OCI-LY1 (cell line): ENCODE measurements at regions not wholly inside any gene's neighbourhood (a gene's known extent, or its start where the extent isn't known, plus 50 kb on each side); places are given as distances from the start of the nearest gene placed in this dataset.

Experiments
- H2AFZ ChIP-seq: fragments of 200-600 bp; sonication (generic), shearing (Covaris generic); 2 replicates; pipeline ENCODE4 v1.6.0; 2014; ENCODE audit warnings: antibody characterized with exemption, mild to moderate bottlenecking, low read length
- H3F3A ChIP-seq: fragments of 200-600 bp; sonication (generic), shearing (Covaris generic); 2 replicates; pipeline ENCODE4 v1.6.0; 2014; ENCODE audit warnings: mild to moderate bottlenecking, antibody characterized with exemption, low read length, moderate library complexity; ENCODE audit not compliant: insufficient read depth
- H3K27ac ChIP-seq: fragments of 200-600 bp; sonication (generic); 2 replicates; pipeline ENCODE4 v1.5.1; 2014; ENCODE audit warnings: low read length, mixed run types, mild to moderate bottlenecking, low read depth; ENCODE audit not compliant: poor library complexity, severe bottlenecking
- H3K27me3 ChIP-seq: fragments of 200-600 bp; sonication (generic); 2 replicates; pipeline ENCODE4 v1.6.0; 2014; ENCODE audit warnings: antibody characterized with exemption, mild to moderate bottlenecking, low read length, moderate library complexity; ENCODE audit not compliant: insufficient read depth
- H3K36me3 ChIP-seq: fragments of 200-600 bp; sonication (generic); 2 replicates; pipeline ENCODE4 v1.6.1; 2014; ENCODE audit warnings: mild to moderate bottlenecking, antibody characterized with exemption, low read length, moderate library complexity, mixed read lengths; ENCODE audit not compliant: insufficient read depth
- H3K4me1 ChIP-seq: fragments of 200-600 bp; sonication (generic); 2 replicates; pipeline ENCODE4 v1.5.1; 2014; ENCODE audit warnings: mild to moderate bottlenecking, low read length, moderate library complexity; ENCODE audit not compliant: insufficient read depth, severe bottlenecking
- H3K4me2 ChIP-seq: fragments of 200-600 bp; sonication (generic), shearing (Covaris generic); 2 replicates; pipeline ENCODE4 v1.6.1; 2014; ENCODE audit warnings: low read length
- H3K4me3 ChIP-seq: fragments of 200-600 bp; sonication (generic); 2 replicates; pipeline ENCODE4 v1.5.1; 2014; ENCODE audit warnings: low read length, low read depth, mild to moderate bottlenecking, mixed read lengths; ENCODE audit not compliant: poor library complexity, severe bottlenecking
- H3K79me2 ChIP-seq: fragments of 200-600 bp; shearing (Covaris generic); 2 replicates; pipeline ENCODE4 v1.6.1; 2016; ENCODE audit warnings: mixed run types, low read length, mixed read lengths; ENCODE audit not compliant: insufficient read depth
- H3K9ac ChIP-seq: fragments of 200-600 bp; sonication (generic), shearing (Covaris generic); 2 replicates; pipeline ENCODE4 v1.6.1; 2014; ENCODE audit warnings: mild to moderate bottlenecking, low read length, mixed read lengths
- H3K9me2 ChIP-seq: fragments of 200-600 bp; sonication (generic), shearing (Covaris generic); 2 replicates; pipeline ENCODE4 v1.6.1; 2014; ENCODE audit warnings: low read depth, mild to moderate bottlenecking, low read length, mixed read lengths
- H3K9me3 ChIP-seq: fragments of 200-600 bp; shearing (Covaris generic); 2 replicates; pipeline ENCODE4 v1.6.1; 2014; ENCODE audit warnings: low read length, mixed read lengths
- H4K20me1 ChIP-seq: fragments of 200-600 bp; sonication (generic), shearing (Covaris generic); 2 replicates; pipeline ENCODE4 v1.6.0; 2016; ENCODE audit warnings: mild to moderate bottlenecking, low read length; ENCODE audit not compliant: insufficient read depth
- EZH2 ChIP-seq: fragments of 200-600 bp; sonication (generic), shearing (Covaris generic); IDR thresholded peaks from 2 replicates; pipeline ENCODE4 v1.8.0; 2017; ENCODE audit warnings: borderline replicate concordance, mixed run types, mild to moderate bottlenecking, antibody characterized with exemption, low read length, moderate library complexity, mixed read lengths
- TF ChIP-seq, protein P1 (sequence below): fragments of 200-600 bp; sonication (generic), shearing (Covaris generic); IDR thresholded peaks from 2 replicates; pipeline ENCODE4 v1.5.1; 2017; ENCODE audit warnings: mild to moderate bottlenecking, antibody characterized with exemption, low read length, moderate library complexity, mixed read lengths

- Histone ChIP-seq H3K9me2 (no peaks in the 10 kb centered on the region), H3K9me3 (no peaks in the 10 kb centered on the region), H3K4me3 (no peak overlapping the region), H3K79me2 (no peaks in the 10 kb centered on the region), H4K20me1 (no peaks in the 10 kb centered on the region), H2AFZ (no peak overlapping the region), H3K4me2 (no peak overlapping the region), H3F3A (no peaks in the 10 kb centered on the region), H3K27ac (no peak overlapping the region), H3K4me1 (no peaks in the 10 kb centered on the region), H3K27me3 (no peaks in the 10 kb centered on the region), H3K9ac (no peak overlapping the region), H3K36me3 (no peaks in the 10 kb centered on the region)
- no peak for TF ChIP-seq EZH2
- TF ChIP-seq, protein P1, sequence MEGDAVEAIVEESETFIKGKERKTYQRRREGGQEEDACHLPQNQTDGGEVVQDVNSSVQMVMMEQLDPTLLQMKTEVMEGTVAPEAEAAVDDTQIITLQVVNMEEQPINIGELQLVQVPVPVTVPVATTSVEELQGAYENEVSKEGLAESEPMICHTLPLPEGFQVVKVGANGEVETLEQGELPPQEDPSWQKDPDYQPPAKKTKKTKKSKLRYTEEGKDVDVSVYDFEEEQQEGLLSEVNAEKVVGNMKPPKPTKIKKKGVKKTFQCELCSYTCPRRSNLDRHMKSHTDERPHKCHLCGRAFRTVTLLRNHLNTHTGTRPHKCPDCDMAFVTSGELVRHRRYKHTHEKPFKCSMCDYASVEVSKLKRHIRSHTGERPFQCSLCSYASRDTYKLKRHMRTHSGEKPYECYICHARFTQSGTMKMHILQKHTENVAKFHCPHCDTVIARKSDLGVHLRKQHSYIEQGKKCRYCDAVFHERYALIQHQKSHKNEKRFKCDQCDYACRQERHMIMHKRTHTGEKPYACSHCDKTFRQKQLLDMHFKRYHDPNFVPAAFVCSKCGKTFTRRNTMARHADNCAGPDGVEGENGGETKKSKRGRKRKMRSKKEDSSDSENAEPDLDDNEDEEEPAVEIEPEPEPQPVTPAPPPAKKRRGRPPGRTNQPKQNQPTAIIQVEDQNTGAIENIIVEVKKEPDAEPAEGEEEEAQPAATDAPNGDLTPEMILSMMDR = no peak
These were observed 174.6 kb upstream of the DAPK1 start for GRCh38 chr9:87322840-87323635.

DNA sequence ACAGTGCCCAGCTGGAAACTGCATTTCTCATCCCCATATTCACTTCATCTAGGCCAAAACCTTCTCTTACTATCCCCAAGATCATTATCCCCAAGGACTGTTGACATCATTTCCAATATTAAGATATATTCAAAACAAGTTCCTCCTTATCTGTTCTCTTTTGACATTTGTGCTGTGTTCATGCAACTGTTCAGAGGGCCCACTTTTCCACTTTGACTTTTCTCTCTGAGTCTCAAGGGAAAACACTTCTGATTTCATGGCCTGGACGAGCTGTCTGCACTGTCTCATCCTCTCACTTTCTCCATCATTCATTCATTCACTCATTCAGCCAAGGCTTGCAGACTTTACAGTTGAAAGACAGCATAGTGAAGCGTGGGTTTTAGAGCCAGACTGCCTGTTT lies 173.7 kb upstream of the DAPK1 start:
- Histone ChIP-seq H3K27ac (no peak overlapping the region), H4K20me1 (no peaks in the 10 kb centered on the region), H3K4me3 (no peak overlapping the region), H3K4me1 (no peaks in the 10 kb centered on the region), H3K79me2 (no peaks in the 10 kb centered on the region), H3K9me2 (no peaks in the 10 kb centered on the region), H3K36me3 (no peaks in the 10 kb centered on the region), H3K9me3 (no peaks in the 10 kb centered on the region), H3F3A (no peaks in the 10 kb centered on the region), H2AFZ (no peak overlapping the region), H3K4me2 (no peak overlapping the region), H3K27me3 (no peaks in the 10 kb centered on the region), H3K9ac (no peak overlapping the region)
- TF ChIP-seq, protein P1 = no peak
- TF ChIP-seq EZH2 = no peak

DNA sequence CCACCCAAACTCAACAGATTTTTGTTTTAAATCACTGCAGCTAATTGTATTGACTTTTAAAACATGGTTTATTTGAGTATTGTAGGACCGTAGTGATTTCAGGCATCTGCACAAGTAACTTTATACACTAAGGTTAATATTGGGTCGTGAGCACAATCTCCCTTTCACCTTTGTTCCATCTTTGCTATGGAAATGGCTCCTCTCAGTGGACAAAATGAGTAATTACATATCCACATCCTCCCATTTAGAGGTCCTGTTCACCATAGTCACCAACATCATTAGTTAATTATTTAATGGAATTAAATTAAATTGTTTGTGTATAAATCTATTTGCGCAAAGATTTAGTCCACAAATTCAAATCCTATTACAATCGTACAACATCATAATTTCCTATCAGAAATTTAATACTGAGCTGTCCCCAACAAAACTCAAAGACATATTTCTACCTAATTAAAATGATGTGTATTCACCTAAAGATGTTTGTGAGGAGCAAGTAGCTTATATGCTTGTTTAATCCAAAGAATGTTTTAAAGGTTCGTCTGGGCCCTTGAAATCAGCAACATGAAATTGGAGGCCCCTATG lies 173.0 kb upstream of the DAPK1 start:
- H3K27ac ChIP-seq = no peak overlapping the region
- TF ChIP-seq EZH2 = no peak
- TF ChIP-seq, protein P1 = peak; percentile 72
- no peaks in the 10 kb centered on the region for H3K79me2 ChIP-seq
- no peaks in the 10 kb centered on the region for H3K9me2 ChIP-seq
- no peak overlapping the region for H3K4me3 ChIP-seq
- H2AFZ ChIP-seq = no peak overlapping the region
- H4K20me1 ChIP-seq = no peaks in the 10 kb centered on the region
- H3K4me2 ChIP-seq = no peak overlapping the region
- no peaks in the 10 kb centered on the region for H3K36me3 ChIP-seq
- H3K4me1 ChIP-seq = no peaks in the 10 kb centered on the region
- no peaks in the 10 kb centered on the region for H3F3A ChIP-seq
- H3K27me3 ChIP-seq = no peaks in the 10 kb centered on the region
- no peak overlapping the region for H3K9ac ChIP-seq
- H3K9me3 ChIP-seq = no peaks in the 10 kb centered on the region
